Memory B cell (primary cell): ENCODE measurements at regions not wholly inside any gene's neighbourhood (a gene's known extent, or its start where the extent isn't known, plus 50 kb on each side); places are given as distances from the start of the nearest gene placed in this dataset.

ENCODE experiments used
- ATAC-seq: fragments of 150-1000 bp; cut with Tn5 transposase; 2 replicates; pipeline ENCODE4 v1.10.0; 2021; ENCODE audit warnings: low read depth, mild to moderate bottlenecking, moderate library complexity
- DNase-seq, 2 donors: peaks; one replicate each; pipeline ENCODE4 v3.0.0; 2022; ENCODE audit warnings: low spot score in 2 of 2
- H3K27ac Mint-ChIP-seq: one replicate; pipeline ENCODE4 v1.8.0; 2022; ENCODE audit warnings: mild to moderate bottlenecking, moderate library complexity, mixed read lengths
- H3K27me3 Mint-ChIP-seq: one replicate; pipeline ENCODE4 v1.8.0; 2022; ENCODE audit warnings: mixed read lengths
- H3K36me3 Mint-ChIP-seq: one replicate; pipeline ENCODE4 v1.8.0; 2022; ENCODE audit warnings: mild to moderate bottlenecking, mixed read lengths
- H3K4me1 Mint-ChIP-seq: one replicate; pipeline ENCODE4 v1.8.0; 2022; ENCODE audit warnings: mixed read lengths
- H3K4me3 Mint-ChIP-seq: one replicate; pipeline ENCODE4 v1.8.0; 2022; ENCODE audit warnings: mild to moderate bottlenecking, moderate library complexity, mixed read lengths
- H3K9me3 Mint-ChIP-seq: one replicate; pipeline ENCODE4 v1.8.0; 2022; ENCODE audit warnings: mixed read lengths

DNA sequence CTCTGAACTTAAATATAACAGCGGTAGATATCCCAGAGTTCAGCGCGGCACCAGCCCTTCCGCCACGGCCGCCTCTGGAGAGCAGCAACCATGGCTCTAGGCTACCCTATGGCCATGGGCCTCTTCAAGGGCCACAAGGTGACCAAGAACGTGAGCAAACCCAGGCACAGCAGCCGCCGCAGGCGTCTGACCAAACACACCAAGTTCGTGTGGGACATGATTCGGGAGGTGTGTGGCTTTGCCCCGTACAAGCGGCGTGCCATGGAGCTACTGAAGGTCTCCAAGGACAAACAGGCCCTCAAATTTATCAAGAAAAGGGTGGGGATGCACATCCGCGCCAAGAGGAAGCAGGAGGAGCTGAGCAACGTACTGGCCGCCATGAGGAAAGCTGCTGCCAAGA lies 229.0 kb downstream of the ACTL7B start:
- no peaks in the 10 kb centered on the region for H3K4me1 Mint-ChIP-seq
- H3K27me3 Mint-ChIP-seq = peaks cover 4% of the 10 kb centered on the region
- DNase-seq = no peak
- peaks cover 2% of the 10 kb centered on the region for H3K9me3 Mint-ChIP-seq
- no peaks in the 10 kb centered on the region for H3K36me3 Mint-ChIP-seq
- H3K4me3 Mint-ChIP-seq = no peak overlapping the region
- H3K27ac Mint-ChIP-seq = no peak overlapping the region
- ATAC-seq = no peak

DNA sequence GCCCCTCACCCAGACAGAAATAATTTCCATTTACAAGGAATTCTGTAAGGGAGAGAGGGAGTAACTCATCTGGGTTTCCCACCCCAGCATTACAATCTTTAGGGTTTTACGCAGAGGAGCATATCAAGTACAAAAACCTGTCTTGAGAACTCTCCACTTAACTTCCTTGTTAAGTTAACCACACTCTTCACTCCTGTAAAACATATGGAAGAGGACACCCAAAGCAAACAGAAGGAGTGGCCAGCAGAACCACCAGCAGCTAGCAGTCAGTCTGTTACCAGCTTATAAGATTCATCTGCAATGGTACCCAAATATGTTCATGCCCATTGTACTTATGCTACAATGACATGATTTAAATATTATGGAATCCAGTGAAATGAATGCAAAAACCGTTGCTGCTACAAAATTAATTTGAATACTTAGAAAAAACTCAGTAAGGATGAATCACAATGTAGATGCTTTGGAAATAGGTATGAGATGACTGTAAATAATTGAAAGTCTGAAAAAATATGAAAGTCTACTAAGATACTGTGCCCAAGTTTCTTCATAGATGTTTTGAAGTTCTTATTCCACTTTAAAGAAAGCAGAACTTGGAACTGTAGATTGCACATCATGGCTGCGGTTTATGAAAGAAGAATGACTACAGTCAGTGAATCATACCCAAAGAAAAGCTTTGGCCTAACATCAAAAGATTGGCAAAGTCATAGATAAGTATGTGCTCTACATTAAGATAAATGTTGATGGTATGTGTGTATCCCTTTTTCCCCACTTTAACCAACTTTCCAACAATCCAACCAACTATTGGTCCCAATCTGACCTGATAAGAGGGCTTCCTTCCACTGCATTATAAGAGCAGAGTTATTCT lies 233.6 kb downstream of the ACTL7B start:
- peaks cover 10% of the 10 kb centered on the region for H3K27me3 Mint-ChIP-seq
- no peak overlapping the region for H3K27ac Mint-ChIP-seq
- ATAC-seq (no peak), DNase-seq (no peak)
- no peaks in the 10 kb centered on the region for H3K4me1 Mint-ChIP-seq
- H3K4me3 Mint-ChIP-seq = no peak overlapping the region
- H3K9me3 Mint-ChIP-seq = peaks cover 1% of the 10 kb centered on the region
- H3K36me3 Mint-ChIP-seq = no peaks in the 10 kb centered on the region

DNA sequence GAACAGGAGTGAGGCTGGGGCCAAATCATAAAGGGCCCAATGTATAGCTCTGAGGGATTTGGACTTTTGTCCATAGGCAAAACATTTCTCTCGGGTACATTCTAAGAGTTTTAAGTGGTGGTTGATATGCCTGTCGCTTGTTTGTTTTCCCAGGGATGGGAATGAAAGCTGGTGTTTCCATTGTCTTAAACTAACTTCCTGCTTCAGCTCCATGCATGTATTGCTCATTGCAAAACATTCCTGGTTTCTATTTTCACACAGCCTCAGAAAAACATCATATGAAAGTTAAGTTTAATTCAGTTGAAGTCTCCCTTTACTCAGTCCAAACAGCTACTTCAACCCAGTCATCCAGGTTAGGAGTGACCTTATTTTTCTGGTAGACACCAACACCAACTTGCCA lies 235.0 kb downstream of the ACTL7B start:
- H3K4me1 Mint-ChIP-seq = no peaks in the 10 kb centered on the region
- no peak for ATAC-seq
- no peaks in the 10 kb centered on the region for H3K36me3 Mint-ChIP-seq
- H3K27me3 Mint-ChIP-seq = peaks cover 12% of the 10 kb centered on the region
- peaks cover 3% of the 10 kb centered on the region for H3K9me3 Mint-ChIP-seq
- H3K4me3 Mint-ChIP-seq = no peak overlapping the region
- no peak for DNase-seq
- H3K27ac Mint-ChIP-seq = no peak overlapping the region

DNA sequence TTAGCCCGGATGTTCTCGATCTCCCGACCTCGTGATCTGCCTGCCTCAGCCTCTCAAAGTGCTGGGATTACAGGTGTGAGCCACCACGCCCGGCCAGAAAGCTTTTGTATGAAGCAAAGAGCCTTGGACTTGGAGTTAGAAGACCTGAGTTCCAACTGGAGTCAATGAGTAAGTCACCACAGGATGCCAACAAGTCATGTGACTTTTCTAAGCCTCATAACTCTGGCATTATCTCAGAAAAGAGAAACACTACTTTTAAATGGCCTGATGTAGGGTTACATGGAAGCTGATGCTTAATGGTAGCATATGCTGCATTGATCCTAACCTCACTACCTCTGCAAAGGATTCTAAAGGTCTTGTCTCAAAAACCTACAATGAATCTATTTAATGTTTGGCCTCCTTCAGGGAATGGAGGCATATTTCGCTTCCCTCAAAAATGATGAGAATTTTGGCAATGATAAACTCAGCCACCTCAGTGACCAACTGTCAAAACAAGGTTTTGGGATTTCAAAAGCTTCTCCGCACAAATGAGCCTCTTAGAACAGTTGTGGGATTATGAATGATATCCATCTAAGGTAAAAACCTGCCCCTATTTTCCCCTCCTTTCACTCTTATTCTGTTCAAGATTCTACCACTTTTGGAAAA lies 236.8 kb downstream of the ACTL7B start:
- DNase-seq (no peak), ATAC-seq (no peak)
- no peak overlapping the region for H3K27ac Mint-ChIP-seq
- peaks cover 3% of the 10 kb centered on the region for H3K9me3 Mint-ChIP-seq
- H3K4me1 Mint-ChIP-seq = no peaks in the 10 kb centered on the region
- H3K27me3 Mint-ChIP-seq = peaks cover 9% of the 10 kb centered on the region
- no peak overlapping the region for H3K4me3 Mint-ChIP-seq
- H3K36me3 Mint-ChIP-seq = no peaks in the 10 kb centered on the region

DNA sequence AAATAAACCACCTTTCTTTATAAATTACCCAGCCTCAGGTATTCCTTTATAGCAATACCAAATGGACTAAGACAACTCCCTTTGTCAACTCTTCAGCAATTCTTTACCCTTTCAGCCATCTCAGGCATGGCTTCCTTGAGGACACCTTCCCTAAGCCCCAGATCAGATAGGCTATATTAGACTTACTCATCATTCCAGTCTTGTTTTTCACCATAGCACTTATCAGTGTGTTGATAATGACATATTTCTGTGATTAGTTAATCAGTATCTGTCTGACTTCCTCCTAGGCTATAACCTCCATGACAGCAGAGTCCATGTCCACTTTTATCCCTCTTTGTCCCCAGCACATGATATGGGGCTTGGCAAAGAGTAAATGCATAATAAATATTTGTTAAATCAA lies 238.1 kb downstream of the ACTL7B start:
- H3K9me3 Mint-ChIP-seq = peaks cover 3% of the 10 kb centered on the region
- H3K27ac Mint-ChIP-seq = no peak overlapping the region
- DNase-seq (no peak), ATAC-seq (no peak)
- no peaks in the 10 kb centered on the region for H3K36me3 Mint-ChIP-seq
- H3K4me1 Mint-ChIP-seq = no peaks in the 10 kb centered on the region
- H3K4me3 Mint-ChIP-seq = no peak overlapping the region
- peaks cover 9% of the 10 kb centered on the region for H3K27me3 Mint-ChIP-seq

DNA sequence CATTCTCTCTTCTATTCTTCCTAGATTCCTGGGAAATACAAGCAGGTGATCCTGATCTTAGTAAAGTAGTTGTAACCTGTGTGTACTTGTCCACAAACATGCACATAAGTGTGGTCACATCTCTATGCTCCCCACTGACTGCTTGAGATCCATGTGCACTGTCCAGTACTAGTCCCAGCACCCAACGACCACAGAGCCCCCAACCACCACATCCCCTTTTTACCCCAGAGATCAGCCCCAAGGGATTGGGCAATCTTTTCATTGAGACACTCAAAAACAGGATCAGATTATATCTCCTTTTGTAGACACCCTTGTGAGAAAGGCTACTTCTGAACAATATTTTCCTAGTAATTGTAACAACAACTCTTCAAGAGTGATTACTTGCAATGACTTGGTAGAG lies 240.6 kb downstream of the ACTL7B start:
- ATAC-seq (no peak), DNase-seq (no peak)
- H3K27ac Mint-ChIP-seq = no peak overlapping the region
- H3K27me3 Mint-ChIP-seq = peaks cover 6% of the 10 kb centered on the region
- no peaks in the 10 kb centered on the region for H3K4me1 Mint-ChIP-seq
- no peaks in the 10 kb centered on the region for H3K36me3 Mint-ChIP-seq
- H3K9me3 Mint-ChIP-seq = peaks cover 3% of the 10 kb centered on the region
- H3K4me3 Mint-ChIP-seq = no peak overlapping the region

DNA sequence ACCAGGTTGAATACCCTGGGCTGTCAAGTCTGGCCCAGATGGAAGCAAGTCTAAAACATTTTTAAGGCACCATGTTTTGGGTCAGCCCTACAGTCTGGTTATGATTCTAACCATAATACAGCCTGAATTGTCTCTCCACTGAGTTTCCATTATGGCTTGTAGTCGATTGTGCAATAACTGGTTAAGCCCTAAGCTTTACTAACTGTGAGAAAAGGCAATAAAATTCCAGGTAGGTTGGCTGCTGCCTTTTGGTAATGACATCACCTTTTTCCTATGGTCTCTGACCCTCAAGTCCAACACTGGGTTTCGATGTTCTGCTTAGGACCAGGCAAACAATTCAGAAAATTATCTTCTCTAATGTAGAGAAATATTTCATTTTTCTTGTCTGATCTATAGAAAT lies 243.3 kb downstream of the ACTL7B start:
- no peak for DNase-seq
- no peaks in the 10 kb centered on the region for H3K36me3 Mint-ChIP-seq
- peaks cover 5% of the 10 kb centered on the region for H3K27me3 Mint-ChIP-seq
- H3K4me1 Mint-ChIP-seq = no peaks in the 10 kb centered on the region
- no peak overlapping the region for H3K27ac Mint-ChIP-seq
- no peak overlapping the region for H3K4me3 Mint-ChIP-seq
- ATAC-seq = no peak
- peaks cover 3% of the 10 kb centered on the region for H3K9me3 Mint-ChIP-seq

DNA sequence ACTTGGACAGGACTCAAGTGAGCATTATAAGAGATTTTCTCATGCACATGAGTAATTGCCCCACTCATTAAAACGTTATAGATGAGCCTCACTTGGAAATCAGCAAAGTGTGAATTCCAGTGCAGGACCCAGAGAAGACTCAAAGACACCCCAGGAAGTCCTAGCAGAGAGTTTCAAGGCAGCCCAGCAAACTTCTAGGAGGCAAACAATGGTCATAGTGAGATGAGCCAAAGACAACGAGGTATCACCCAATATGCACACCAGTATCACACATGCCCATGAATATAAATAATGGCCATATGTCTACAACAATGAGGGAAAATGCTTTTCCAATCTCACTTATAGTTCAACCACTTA lies 245.9 kb downstream of the ACTL7B start:
- no peak for DNase-seq
- Mint-ChIP-seq H3K9me3 (no peaks in the 10 kb centered on the region), H3K27ac (no peak overlapping the region), H3K4me1 (no peaks in the 10 kb centered on the region), H3K36me3 (no peaks in the 10 kb centered on the region), H3K4me3 (no peak overlapping the region), H3K27me3 (peaks cover 1% of the 10 kb centered on the region)
- ATAC-seq = no peak

DNA sequence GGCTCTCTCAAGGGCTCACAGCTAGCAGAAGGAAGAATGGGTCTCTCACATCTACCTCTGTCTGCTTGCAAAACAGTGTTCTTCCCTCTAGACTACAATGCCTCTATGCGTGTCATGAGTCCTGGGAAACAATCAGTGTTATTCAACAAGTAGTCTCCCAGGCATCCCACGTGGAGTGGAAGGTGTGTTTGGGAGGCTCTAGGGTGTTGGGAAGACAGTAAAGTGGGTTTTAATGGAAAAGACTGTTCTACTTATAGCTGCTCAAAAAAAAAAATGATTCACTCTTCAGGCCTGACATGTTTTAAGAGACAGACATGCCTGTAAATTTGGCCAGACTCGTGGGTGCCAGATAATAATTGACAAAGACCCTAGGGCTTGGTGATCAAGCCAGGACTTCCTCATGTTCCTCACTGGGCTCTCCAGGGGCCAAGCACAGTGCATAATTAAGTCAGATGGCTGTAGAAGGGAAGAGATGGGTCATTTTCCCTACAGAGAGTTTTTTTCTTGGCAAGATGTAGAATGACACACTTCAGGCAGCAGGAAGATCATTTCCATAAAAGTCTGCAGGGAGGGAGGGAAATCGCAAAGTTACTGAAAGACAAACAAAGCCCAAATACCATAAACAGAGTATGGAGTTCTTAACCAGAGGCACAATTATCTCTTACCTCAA lies 246.4 kb downstream of the ACTL7B start:
- Mint-ChIP-seq H3K4me3 (no peak overlapping the region), H3K36me3 (no peaks in the 10 kb centered on the region), H3K27me3 (peaks cover 3% of the 10 kb centered on the region), H3K4me1 (no peaks in the 10 kb centered on the region), H3K27ac (no peak overlapping the region), H3K9me3 (no peaks in the 10 kb centered on the region)
- ATAC-seq (no peak), DNase-seq (no peak)

DNA sequence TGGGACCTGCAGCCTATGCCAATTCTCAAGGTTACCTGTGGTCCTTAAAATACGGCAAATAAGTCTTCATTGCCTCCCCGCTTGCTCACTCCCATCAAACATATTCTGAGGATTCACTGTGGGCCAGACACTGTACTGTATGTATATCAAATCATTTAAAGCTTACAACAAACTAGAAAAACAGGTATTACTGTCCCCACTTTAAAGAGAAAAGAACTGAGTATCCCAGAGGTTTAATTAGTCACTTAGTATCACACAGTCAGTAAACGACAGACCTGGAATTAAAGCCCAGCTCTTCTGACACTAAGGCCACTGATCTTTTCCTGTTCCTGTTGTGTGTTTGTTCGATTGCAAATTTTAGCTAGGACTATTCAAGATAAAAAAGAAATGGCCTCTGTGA lies 248.2 kb downstream of the ACTL7B start:
- Mint-ChIP-seq H3K27me3 (peaks cover 4% of the 10 kb centered on the region), H3K4me3 (no peak overlapping the region), H3K9me3 (no peaks in the 10 kb centered on the region), H3K36me3 (no peaks in the 10 kb centered on the region), H3K27ac (no peak overlapping the region), H3K4me1 (no peaks in the 10 kb centered on the region)
- DNase-seq (no peak), ATAC-seq (no peak)

DNA sequence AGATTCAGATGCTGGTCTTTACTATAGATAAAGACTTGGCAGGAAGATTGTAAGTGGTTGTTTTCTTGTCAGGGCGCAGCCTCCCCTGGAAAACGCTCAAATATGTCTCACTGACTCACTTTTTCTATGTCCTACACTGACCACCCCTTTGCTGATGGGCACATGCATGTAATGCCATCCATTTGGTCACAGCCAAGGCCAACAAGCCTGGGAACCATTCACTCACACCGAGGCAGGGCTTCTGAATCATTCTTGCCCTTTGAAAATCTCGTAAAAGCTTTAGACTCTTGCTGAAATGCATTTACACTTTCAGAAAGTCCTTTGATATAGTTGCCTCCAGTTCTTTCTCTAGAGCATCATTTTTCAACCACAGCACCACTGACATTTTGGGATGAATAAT lies 249.4 kb downstream of the ACTL7B start:
- H3K4me1 Mint-ChIP-seq = no peaks in the 10 kb centered on the region
- no peaks in the 10 kb centered on the region for H3K9me3 Mint-ChIP-seq
- H3K4me3 Mint-ChIP-seq = no peak overlapping the region
- ATAC-seq (no peak), DNase-seq (no peak)
- no peak overlapping the region for H3K27ac Mint-ChIP-seq
- H3K36me3 Mint-ChIP-seq = no peaks in the 10 kb centered on the region
- H3K27me3 Mint-ChIP-seq = peaks cover 6% of the 10 kb centered on the region

DNA sequence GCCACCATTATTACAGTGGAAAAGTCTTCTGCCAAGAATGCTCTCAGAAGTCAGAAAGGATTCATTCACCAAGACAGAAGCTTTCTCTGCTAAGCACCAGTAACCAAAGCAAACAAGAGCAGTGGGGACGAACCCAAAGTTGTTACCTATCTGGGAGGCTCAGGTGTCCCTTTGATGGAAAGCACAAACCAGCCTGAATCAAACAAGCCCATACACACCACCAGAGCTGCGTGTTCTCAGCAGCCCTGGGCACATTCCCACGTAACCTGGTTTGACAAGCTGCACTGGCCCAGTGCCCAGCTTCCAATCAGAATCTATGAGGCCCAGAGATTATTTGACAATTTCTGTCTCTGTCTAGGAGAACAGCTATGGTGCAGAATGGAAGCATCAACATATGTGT lies 252.6 kb downstream of the ACTL7B start:
- peaks cover 5% of the 10 kb centered on the region for H3K27me3 Mint-ChIP-seq
- no peaks in the 10 kb centered on the region for H3K4me1 Mint-ChIP-seq
- no peak overlapping the region for H3K4me3 Mint-ChIP-seq
- ATAC-seq (no peak), DNase-seq (no peak)
- no peaks in the 10 kb centered on the region for H3K36me3 Mint-ChIP-seq
- H3K27ac Mint-ChIP-seq = no peak overlapping the region
- no peaks in the 10 kb centered on the region for H3K9me3 Mint-ChIP-seq

DNA sequence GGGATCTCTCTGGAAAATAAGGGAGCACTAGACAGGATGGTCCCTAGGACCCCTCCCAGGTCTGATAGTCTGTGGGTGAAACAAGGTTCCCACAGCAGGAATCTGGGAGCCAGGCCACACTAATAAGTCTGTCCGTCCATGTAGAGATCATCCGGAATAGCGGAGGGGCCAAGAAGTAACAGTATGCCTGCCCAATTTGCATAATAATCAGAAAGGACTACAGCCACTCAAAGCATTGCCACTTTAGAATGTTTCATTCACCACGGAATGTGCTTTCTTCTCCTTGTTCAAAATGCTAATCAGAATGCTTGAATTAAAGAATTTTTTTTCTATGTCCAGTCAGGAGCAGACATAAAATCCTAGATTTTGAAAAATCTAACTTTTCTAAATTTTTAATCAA lies 254.9 kb downstream of the ACTL7B start:
- no peaks in the 10 kb centered on the region for H3K36me3 Mint-ChIP-seq
- H3K4me1 Mint-ChIP-seq = no peaks in the 10 kb centered on the region
- H3K4me3 Mint-ChIP-seq = no peak overlapping the region
- no peaks in the 10 kb centered on the region for H3K9me3 Mint-ChIP-seq
- H3K27me3 Mint-ChIP-seq = peaks cover 5% of the 10 kb centered on the region
- no peak overlapping the region for H3K27ac Mint-ChIP-seq
- no peak for DNase-seq
- ATAC-seq = no peak

DNA sequence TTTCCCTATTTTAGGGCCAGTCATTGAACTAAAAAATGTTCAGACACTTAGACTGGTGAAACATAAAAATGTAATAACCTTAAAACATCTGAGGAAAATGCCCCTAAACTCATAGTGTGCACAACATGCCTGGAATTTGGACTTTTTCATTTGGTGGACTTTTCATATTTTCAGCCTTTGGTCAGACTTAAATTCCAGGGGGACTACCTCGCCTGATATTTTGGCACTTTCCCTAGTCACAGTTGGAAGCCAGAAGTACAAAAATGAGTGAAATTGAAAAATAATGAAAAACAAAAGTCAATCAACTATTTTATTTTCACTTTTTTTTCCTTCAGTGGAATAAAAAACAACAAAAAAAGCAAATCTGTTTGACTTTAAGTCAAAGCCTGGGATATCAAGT lies 256.2 kb downstream of the ACTL7B start:
- no peak overlapping the region for H3K27ac Mint-ChIP-seq
- no peak for ATAC-seq
- H3K4me1 Mint-ChIP-seq = no peaks in the 10 kb centered on the region
- H3K9me3 Mint-ChIP-seq = no peaks in the 10 kb centered on the region
- peaks cover 9% of the 10 kb centered on the region for H3K27me3 Mint-ChIP-seq
- H3K36me3 Mint-ChIP-seq = no peaks in the 10 kb centered on the region
- no peak overlapping the region for H3K4me3 Mint-ChIP-seq
- DNase-seq = no peak
